Transverse colon (tissue), 3 donors: ENCODE measurements at regions not wholly inside any gene's neighbourhood (a gene's known extent, or its start where the extent isn't known, plus 50 kb on each side); places are given as distances from the start of the nearest gene placed in this dataset.
"Not testable (repeated sequence)": the region's sequence is repeated elsewhere in the genome, so short reads cannot be mapped to it uniquely, and the experiment has no call there.

Experiments
- CTCF ChIP-seq, 5 experiments: fragments of 200-600 bp in 3 of 5; fragments of 450-650 bp in 2 of 5; sonication (generic) in 3 of 5; IDR thresholded peaks; 1 replicate in 2 of 5; 2 replicates in 3 of 5; pipeline ENCODE4 v1.5.1; 2016 to 2017; ENCODE audit warnings: antibody characterized with exemption in 5 of 5, inconsistent platforms in 3 of 5, mild to moderate bottlenecking in 2 of 5, moderate library complexity in 1 of 5
- EP300 ChIP-seq: sonication (generic); formaldehyde crosslinking; IDR thresholded peaks from one replicate; pipeline ENCODE4 v1.6.1; 2017; ENCODE audit warnings: antibody characterized with exemption, low read depth
- POLR2A ChIP-seq: fragments of 450-650 bp; IDR thresholded peaks from one replicate; pipeline ENCODE4 v1.6.1; 2016; ENCODE audit warnings: antibody characterized with exemption, mild to moderate bottlenecking, moderate library complexity

GRCh38 chr16:21334188-21335146 is 56.4 kb upstream of the CRYM start:
- not testable (repeated sequence) for TF ChIP-seq POLR2A; CTCF (IDR thresholded peaks at IDR 0.05); EP300
